CD8-positive, alpha-beta memory T cell (primary cell): ENCODE measurements at regions not wholly inside any gene's neighbourhood (a gene's known extent, or its start where the extent isn't known, plus 50 kb on each side); places are given as distances from the start of the nearest gene placed in this dataset.

Experiments used
- CTCF ChIA-PET: fragments of 350-600 bp; sonication (Branson Sonifier 250); formaldehyde crosslinking; loops from one replicate; lab custom pipeline; 2021; ENCODE audit warnings: antibody characterized with exemption; lab: Charles Lee
- POLR2A ChIA-PET: fragments of 350-600 bp; sonication (Branson Sonifier 250); formaldehyde crosslinking; loops from one replicate; lab custom pipeline; 2021; ENCODE audit warnings: antibody characterized with exemption; lab: Charles Lee
- DNase-seq, 5 donors: peaks; one replicate each; pipeline versions ENCODE4 v3.0.0 to v3.0.0-alpha.2; 2020 to 2022; ENCODE audit warnings: mixed read lengths in 1 of 5
- H3K27ac ChIP-seq: one replicate; pipeline ENCODE4 v1.7.0; 2013; ENCODE audit warnings: low read depth, mild to moderate bottlenecking, low read length, moderate library complexity
- H3K27me3 ChIP-seq: 2 replicates; pipeline ENCODE4 v1.7.0; 2013; ENCODE audit warnings: low read length, mild to moderate bottlenecking; ENCODE audit not compliant: insufficient read depth, poor library complexity, severe bottlenecking
- H3K36me3 ChIP-seq: 2 replicates; pipeline ENCODE4 v1.7.0; 2013; ENCODE audit warnings: mild to moderate bottlenecking, low read length, moderate library complexity; ENCODE audit not compliant: insufficient read depth
- H3K4me1 ChIP-seq: 2 replicates; pipeline ENCODE4 v1.7.0; 2013; ENCODE audit warnings: mild to moderate bottlenecking, low read length, moderate library complexity; ENCODE audit not compliant: insufficient read depth
- H3K4me3 ChIP-seq: 2 replicates; pipeline ENCODE4 v1.7.0; 2013; ENCODE audit warnings: mild to moderate bottlenecking, low read length
- H3K9me3 ChIP-seq: 2 replicates; pipeline ENCODE4 v1.7.0; 2013; ENCODE audit warnings: mild to moderate bottlenecking, low read length
- H3K27ac Mint-ChIP-seq, 8 donors: one replicate each; pipeline ENCODE4 v1.8.0; 2020 to 2021; ENCODE audit warnings: mixed read lengths in 8 of 8, mild to moderate bottlenecking in 6 of 8, inconsistent platforms in 3 of 8, moderate library complexity in 3 of 8
- H3K27me3 Mint-ChIP-seq, 2 donors: one replicate each; pipeline ENCODE4 v1.8.0; 2020 to 2021; ENCODE audit warnings: mixed read lengths in 2 of 2, mild to moderate bottlenecking in 1 of 2, moderate library complexity in 1 of 2
- H3K36me3 Mint-ChIP-seq, 3 donors: one replicate each; pipeline ENCODE4 v1.8.0; 2020 to 2021; ENCODE audit warnings: mixed read lengths in 3 of 3, inconsistent platforms in 1 of 3, mild to moderate bottlenecking in 1 of 3
- H3K4me1 Mint-ChIP-seq, 3 donors: one replicate each; pipeline ENCODE4 v1.8.0; 2020 to 2021; ENCODE audit warnings: mixed read lengths in 3 of 3, inconsistent platforms in 1 of 3, mild to moderate bottlenecking in 1 of 3
- H3K4me3 Mint-ChIP-seq, 7 donors: one replicate each; pipeline ENCODE4 v1.8.0; 2020 to 2021; ENCODE audit warnings: mixed read lengths in 7 of 7, mild to moderate bottlenecking in 6 of 7, moderate library complexity in 4 of 7, inconsistent platforms in 2 of 7
- H3K9me3 Mint-ChIP-seq, 5 donors: one replicate each; pipeline ENCODE4 v1.8.0; 2020 to 2022; ENCODE audit warnings: mixed read lengths in 5 of 5, mild to moderate bottlenecking in 3 of 5, moderate library complexity in 2 of 5, inconsistent platforms in 1 of 5

DNA sequence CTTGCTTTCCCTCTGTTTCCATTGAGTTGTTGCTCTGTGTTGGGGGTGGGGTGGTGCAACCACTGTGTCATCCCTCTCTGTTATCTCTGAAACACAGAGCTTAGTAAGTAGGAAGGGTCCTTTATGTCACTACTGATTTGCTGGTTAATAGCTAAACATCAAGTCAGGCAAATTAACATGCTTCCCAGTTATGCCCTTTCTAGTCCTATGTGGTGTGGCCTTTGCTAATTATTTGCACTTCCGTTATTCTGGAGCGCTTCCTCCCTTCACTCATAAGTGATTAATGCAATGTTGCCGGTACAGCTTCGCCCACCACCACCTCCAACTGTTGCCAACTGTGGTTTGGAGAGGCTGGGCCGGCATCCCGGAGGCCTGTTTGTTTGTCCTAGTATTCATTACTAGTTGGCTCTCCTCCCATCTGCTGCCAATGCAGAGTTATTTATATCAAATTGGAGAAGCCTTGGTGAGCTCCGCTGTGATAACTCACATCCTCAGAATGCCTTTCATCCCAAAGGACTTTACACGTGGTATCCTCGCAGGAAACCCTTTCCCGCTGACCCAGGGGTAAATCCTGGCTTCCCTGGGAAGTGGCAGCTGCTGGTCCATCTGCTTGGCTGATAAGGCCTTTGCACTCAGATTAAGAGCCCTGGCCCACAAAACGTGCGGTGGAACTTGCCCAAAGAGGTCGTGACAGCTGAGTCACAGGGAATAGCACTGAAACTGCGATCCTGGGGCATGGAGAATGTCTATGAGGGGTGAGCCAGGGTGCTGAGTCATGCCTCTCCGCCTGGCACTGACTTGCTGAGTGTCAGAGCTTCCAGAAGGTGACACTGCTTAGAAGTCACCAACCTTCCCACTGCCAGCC lies 72.0 kb upstream of the ZCCHC2 start:
- H3K27me3 ChIP-seq: peaks cover 4% of the 10 kb centered on the region
- Mint-ChIP-seq H3K9me3 (peaks cover 0 to 2% (median 0%) of the 10 kb centered on the region in 5 donors), H3K27ac (no peak overlapping the region), H3K36me3 (no peaks in the 10 kb centered on the region), H3K4me3 (no peak overlapping the region), H3K27me3 (peaks cover 0 to 22% of the 10 kb centered on the region in 2 donors), H3K4me1 (peaks cover 4 to 6% (median 5%) of the 10 kb centered on the region in 3 donors)
- POLR2A ChIA-PET: no interaction called here
- DNase-seq: no peak
- H3K9me3 ChIP-seq: no peaks in the 10 kb centered on the region
- no peak overlapping the region for H3K27ac ChIP-seq
- H3K4me1 ChIP-seq: no peaks in the 10 kb centered on the region
- no peak overlapping the region for H3K4me3 ChIP-seq
- CTCF ChIA-PET: no interaction called here
- H3K36me3 ChIP-seq: no peaks in the 10 kb centered on the region

DNA sequence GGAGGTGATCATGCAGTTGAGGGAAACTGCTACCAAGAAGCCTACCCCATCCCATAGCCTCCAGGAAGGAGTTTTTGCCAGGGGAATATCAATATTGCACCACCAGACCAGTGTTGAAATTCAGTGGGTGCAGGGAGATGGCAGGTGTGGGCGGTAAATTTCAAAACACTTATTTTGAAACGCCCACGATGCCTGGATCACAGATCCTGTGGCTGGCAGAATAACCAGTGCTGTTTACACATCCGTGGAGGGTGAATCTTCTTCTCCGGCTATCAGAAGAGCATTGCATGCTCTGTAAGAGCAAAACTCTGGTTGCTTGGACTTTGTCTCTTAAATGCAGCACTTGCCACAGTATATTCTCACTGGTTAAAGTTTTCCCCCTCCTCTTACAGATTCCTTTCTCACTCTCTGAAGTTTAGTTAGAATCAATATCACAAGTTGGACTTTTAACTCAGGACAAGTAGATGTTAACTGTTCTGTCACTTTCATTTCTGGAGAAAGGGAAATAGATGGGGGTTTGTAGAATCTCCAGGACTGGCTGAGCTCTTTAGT lies 70.5 kb upstream of the ZCCHC2 start:
- no peaks in the 10 kb centered on the region for H3K36me3 Mint-ChIP-seq
- Histone ChIP-seq H3K4me1 (no peaks in the 10 kb centered on the region), H3K27ac (no peak overlapping the region), H3K27me3 (peaks cover 4% of the 10 kb centered on the region), H3K4me3 (no peak overlapping the region), H3K9me3 (no peaks in the 10 kb centered on the region), H3K36me3 (no peaks in the 10 kb centered on the region)
- H3K4me3 Mint-ChIP-seq: no peak overlapping the region
- POLR2A ChIA-PET: no interaction called here
- H3K9me3 Mint-ChIP-seq: peaks cover 0 to 2% (median 0%) of the 10 kb centered on the region in 5 donors
- H3K4me1 Mint-ChIP-seq: peaks cover 4 to 6% (median 5%) of the 10 kb centered on the region in 3 donors
- H3K27ac Mint-ChIP-seq: peak overlapping the region in 1 of 8 donors; percentile 36
- no peak for DNase-seq
- H3K27me3 Mint-ChIP-seq: peaks cover 0 to 26% of the 10 kb centered on the region in 2 donors
- CTCF ChIA-PET: no interaction called here

DNA sequence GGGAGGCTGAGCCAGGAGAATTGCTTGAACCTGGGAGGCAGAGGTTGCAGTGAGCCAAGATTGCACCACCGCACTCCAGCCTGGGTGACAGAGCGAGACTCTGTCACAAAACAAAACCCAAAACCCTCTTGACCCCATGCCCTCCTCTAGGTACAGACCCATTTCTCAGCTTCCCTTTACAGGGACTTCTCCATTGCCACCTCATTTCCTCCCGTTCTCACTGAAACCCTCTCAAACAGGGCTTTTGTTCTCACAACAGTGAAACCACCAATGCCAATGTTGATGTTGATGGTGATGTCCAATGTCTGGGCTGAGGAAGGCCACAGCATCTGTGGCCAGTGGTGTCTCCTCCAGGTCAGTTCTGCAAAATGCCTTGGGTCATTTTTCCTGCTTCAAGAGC lies 69.0 kb upstream of the ZCCHC2 start:
- Histone ChIP-seq H3K27ac (no peak overlapping the region), H3K36me3 (no peaks in the 10 kb centered on the region), H3K4me3 (no peak overlapping the region), H3K9me3 (no peaks in the 10 kb centered on the region), H3K27me3 (peaks cover 4% of the 10 kb centered on the region), H3K4me1 (no peaks in the 10 kb centered on the region)
- Mint-ChIP-seq H3K27me3 (peaks cover 0 to 26% of the 10 kb centered on the region in 2 donors), H3K27ac (no peak overlapping the region), H3K4me3 (no peak overlapping the region), H3K9me3 (peaks cover 0 to 2% (median 0%) of the 10 kb centered on the region in 5 donors), H3K36me3 (no peaks in the 10 kb centered on the region), H3K4me1 (peaks cover 4 to 6% (median 5%) of the 10 kb centered on the region in 3 donors)
- CTCF ChIA-PET: no interaction called here
- POLR2A ChIA-PET: no interaction called here
- DNase-seq: no peak

DNA sequence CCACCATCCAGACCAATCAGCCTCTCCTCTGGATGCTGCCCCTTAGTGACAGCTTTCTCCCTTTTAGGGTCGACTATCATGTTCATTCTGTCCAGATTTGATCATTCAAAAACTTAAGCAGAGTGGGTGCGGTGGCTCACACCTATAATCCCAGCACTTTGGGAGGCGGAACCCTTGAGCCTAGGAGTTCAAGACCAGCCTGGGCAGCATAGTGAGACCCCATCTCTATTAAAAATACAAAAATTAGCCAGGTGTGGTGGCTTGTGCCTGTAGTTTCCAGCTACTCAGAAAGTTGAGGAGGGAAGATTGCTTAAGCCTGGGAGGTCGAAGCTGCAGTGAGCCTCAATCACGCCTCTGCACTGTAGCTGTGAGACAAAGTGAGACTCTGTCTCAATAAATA lies 68.3 kb upstream of the ZCCHC2 start:
- H3K27ac Mint-ChIP-seq: no peak overlapping the region
- CTCF ChIA-PET: interaction anchor here (1.1 kb wide), 1 partner anchor 9 kb away, joined by 3 read pairs; no protein-coding TSS in a partner anchor

DNA sequence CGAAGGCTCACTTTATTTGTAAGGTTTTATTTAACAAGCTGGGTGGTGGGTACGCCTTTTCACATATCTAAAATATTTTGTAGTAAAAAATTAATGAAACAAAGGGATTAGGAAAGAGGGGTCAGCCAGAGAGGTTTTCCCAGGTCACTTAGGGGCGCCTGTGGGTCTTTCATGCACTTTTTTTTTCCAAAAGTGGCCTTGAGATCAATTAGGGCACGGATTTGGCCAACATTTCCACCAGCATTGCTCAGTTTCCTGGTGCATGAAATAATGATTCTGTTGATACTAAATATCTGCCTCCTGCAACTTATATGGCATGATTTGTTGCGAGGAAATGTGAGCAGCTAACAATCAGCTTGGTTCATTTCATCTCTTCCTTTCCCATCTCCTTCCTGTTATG lies 67.6 kb upstream of the ZCCHC2 start:
- ChIA-PET CTCF (interaction anchor here (1.1 kb wide), 1 partner anchor 10 kb away, joined by 3 read pairs; no protein-coding TSS in a partner anchor), POLR2A (no interaction called here)
- Histone ChIP-seq H3K36me3 (no peaks in the 10 kb centered on the region), H3K4me3 (no peak overlapping the region), H3K9me3 (no peaks in the 10 kb centered on the region), H3K27ac (no peak overlapping the region), H3K27me3 (peaks cover 4% of the 10 kb centered on the region), H3K4me1 (no peaks in the 10 kb centered on the region)
- DNase-seq: no peak
- H3K9me3 Mint-ChIP-seq: no peaks in the 10 kb centered on the region
- H3K27ac Mint-ChIP-seq: no peak overlapping the region
- no peaks in the 10 kb centered on the region for H3K36me3 Mint-ChIP-seq
- peaks cover 0 to 26% of the 10 kb centered on the region in 2 donors for H3K27me3 Mint-ChIP-seq
- no peak overlapping the region for H3K4me3 Mint-ChIP-seq
- H3K4me1 Mint-ChIP-seq: peaks cover 4 to 6% (median 5%) of the 10 kb centered on the region in 3 donors

More for the DNA sequence above, 68.3 kb upstream of the ZCCHC2 start:
- Mint-ChIP-seq H3K27me3 (peaks cover 0 to 26% of the 10 kb centered on the region in 2 donors), H3K4me3 (no peak overlapping the region), H3K4me1 (peaks cover 4 to 6% (median 5%) of the 10 kb centered on the region in 3 donors), H3K9me3 (no peaks in the 10 kb centered on the region), H3K36me3 (no peaks in the 10 kb centered on the region)
- Histone ChIP-seq H3K27me3 (peaks cover 4% of the 10 kb centered on the region), H3K27ac (no peak overlapping the region), H3K4me1 (no peaks in the 10 kb centered on the region), H3K9me3 (no peaks in the 10 kb centered on the region), H3K36me3 (no peaks in the 10 kb centered on the region), H3K4me3 (no peak overlapping the region)
- no peak for DNase-seq
- POLR2A ChIA-PET: no interaction called here

DNA sequence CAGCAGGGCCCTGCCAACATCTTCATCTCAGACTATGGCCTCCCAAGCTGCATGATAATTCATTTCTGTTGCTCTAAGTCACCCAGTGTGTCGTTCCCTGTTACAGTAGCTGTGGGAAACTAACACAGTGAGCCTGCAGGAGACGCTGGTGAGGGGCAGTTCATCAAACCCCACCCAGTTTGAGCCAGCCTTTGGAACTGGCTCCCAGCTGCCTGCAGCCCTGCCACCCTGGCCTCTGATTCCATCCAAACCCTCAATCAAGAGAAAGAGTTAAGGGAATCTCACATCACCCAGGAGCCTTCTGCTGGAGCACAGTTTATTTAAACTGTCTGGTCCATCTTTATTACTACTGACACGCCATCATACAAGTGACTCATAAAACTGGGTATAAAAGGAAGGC lies 64.9 kb upstream of the ZCCHC2 start:
- CTCF ChIA-PET: no interaction called here
- no peak for DNase-seq
- Mint-ChIP-seq H3K27ac (no peak overlapping the region), H3K4me1 (no peaks in the 10 kb centered on the region), H3K36me3 (no peaks in the 10 kb centered on the region), H3K27me3 (peaks cover 0 to 26% of the 10 kb centered on the region in 2 donors), H3K4me3 (no peak overlapping the region), H3K9me3 (no peaks in the 10 kb centered on the region)
- H3K4me3 ChIP-seq: no peak overlapping the region
- POLR2A ChIA-PET: interaction anchor here (0.6 kb wide), 1 partner anchor 32 kb away, joined by 7 read pairs; no protein-coding TSS in a partner anchor
- no peak overlapping the region for H3K27ac ChIP-seq
- no peaks in the 10 kb centered on the region for H3K36me3 ChIP-seq
- H3K27me3 ChIP-seq: peaks cover 4% of the 10 kb centered on the region
- no peaks in the 10 kb centered on the region for H3K4me1 ChIP-seq
- H3K9me3 ChIP-seq: no peaks in the 10 kb centered on the region

DNA sequence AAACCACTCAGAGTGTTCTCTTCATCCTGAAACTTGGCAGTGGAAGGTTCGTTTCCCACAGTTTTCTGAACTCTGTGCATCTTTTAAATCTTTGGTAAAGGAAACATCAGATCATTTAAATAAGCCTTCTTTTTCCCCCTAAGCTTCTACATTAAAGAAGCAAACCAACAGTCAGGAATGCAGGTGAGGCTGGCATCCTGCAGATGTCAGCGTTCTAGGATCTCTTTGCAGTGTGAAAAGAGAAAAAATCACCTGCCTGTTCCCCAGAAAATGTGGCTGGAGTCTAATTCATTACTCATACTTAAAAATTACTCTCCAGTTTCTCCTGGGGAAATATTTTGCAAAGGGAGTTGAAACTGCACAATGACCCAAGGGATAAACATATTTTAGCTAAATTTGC lies 64.5 kb upstream of the ZCCHC2 start:
- H3K27ac Mint-ChIP-seq: no peak overlapping the region
- no peaks in the 10 kb centered on the region for H3K4me1 Mint-ChIP-seq
- Histone ChIP-seq H3K27me3 (peaks cover 4% of the 10 kb centered on the region), H3K4me3 (no peak overlapping the region), H3K4me1 (no peaks in the 10 kb centered on the region), H3K27ac (no peak overlapping the region), H3K9me3 (no peaks in the 10 kb centered on the region), H3K36me3 (no peaks in the 10 kb centered on the region)
- ChIA-PET POLR2A (interaction anchor here (0.6 kb wide), 1 partner anchor 31 kb away, joined by 7 read pairs; no protein-coding TSS in a partner anchor), CTCF (no interaction called here)
- DNase-seq: no peak
- H3K9me3 Mint-ChIP-seq: no peaks in the 10 kb centered on the region
- H3K4me3 Mint-ChIP-seq: no peak overlapping the region
- H3K27me3 Mint-ChIP-seq: peaks cover 0 to 25% of the 10 kb centered on the region in 2 donors
- no peaks in the 10 kb centered on the region for H3K36me3 Mint-ChIP-seq
